ENCODE measurements at regions not wholly inside any gene's neighbourhood (a gene's known extent, or its start where the extent isn't known, plus 50 kb on each side); places are given as distances from the start of the nearest gene placed in this dataset.

DNA sequence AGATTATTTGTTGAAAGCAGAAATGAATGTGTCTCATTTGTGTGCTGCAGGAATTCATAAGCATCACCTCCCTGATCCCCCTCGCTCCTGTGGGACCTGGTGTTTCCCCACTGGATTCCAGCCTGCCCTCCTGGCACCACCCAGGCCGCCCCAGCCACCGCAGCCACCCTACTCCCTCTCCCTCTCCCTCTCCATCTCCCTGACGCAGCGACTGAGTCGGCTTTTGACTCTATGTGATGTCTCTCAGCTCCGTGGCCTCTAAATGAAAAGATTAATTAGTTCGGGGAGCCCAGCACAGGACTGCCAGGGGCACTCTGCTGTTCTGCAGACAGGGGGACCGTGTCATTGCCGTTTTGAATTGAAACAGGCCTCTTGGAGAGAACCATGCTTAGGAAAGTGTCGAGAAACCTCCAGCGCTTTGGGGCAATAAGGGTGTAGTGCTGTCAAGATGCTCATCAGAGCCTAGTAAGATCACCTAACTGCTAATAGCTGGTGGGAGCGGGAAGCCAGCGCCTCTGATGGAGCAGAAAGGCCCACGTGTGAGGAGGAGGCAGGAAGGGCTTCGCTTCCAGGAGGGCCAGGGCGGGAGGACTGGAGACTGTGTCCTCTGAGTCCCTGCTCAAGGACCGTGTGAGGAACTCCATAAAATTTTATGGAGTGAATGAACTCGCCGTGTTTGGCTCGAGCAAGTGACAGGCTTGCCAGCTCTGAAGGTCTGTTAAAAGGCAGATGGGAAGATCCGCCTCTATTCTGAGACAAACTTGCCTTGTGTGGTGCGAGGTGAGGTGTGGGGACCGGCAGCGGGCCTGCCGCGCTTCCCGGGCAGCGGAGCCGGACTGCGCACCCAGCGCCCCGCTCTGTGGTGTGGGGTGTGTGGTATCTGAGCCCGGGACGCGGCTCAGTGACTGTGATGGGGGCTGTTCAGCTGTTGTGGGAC lies 157.4 kb upstream of the C14orf180 start:
- no peak for DNase-seq
- Histone ChIP-seq H3K79me2 (ENCODE audit: control insufficient read depth, insufficient read depth, low read length) (no peaks in the 10 kb centered on the region), H2AFZ (ENCODE audit: insufficient read depth, low read depth, low read length, poor library complexity, severe bottlenecking) (no peak overlapping the region), H3K36me3 (replicated peaks in 1 of 2; ENCODE audit: control extremely low read depth in 1 of 2, control insufficient read depth in 1 of 2, extremely low read depth in 1 of 2, insufficient read depth in 2 of 2, low read length in 1 of 2) (no peaks in the 10 kb centered on the region), H3K4me3 (ENCODE audit: control extremely low read depth in 1 of 5, extremely low read depth in 1 of 5, insufficient read depth in 1 of 5, low read depth in 2 of 5, low read length in 4 of 5) (no peak overlapping the region), H3K4me1 (ENCODE audit: control insufficient read depth in 2 of 2, insufficient read depth in 2 of 2, low read length in 2 of 2) (no peaks in the 10 kb centered on the region), H3K4me2 (replicated peaks; ENCODE audit: low read depth, low read length, poor library complexity, severe bottlenecking) (no peak overlapping the region), H3K27me3 (replicated peaks in 1 of 4; ENCODE audit: control extremely low read depth in 1 of 4, control insufficient read depth in 3 of 4, insufficient read depth in 4 of 4, low read length in 3 of 4) (no peaks in the 10 kb centered on the region), H3K9me3 (ENCODE audit: control extremely low read depth in 1 of 3, control insufficient read depth in 2 of 3, insufficient read depth in 1 of 3, low read length in 2 of 3) (no peaks in the 10 kb centered on the region), H3K9ac (ENCODE audit: low read length) (no peak overlapping the region), H3K27ac (ENCODE audit: low read length in 2 of 2) (no peak overlapping the region), H4K20me1 (ENCODE audit: control insufficient read depth, insufficient read depth, low read length, poor library complexity, severe bottlenecking) (no peaks in the 10 kb centered on the region)
- ChIA-PET POLR2A (no interaction called here), CTCF (no interaction called here)
- 77% methylated on average over 26 of the region's 36 CpGs for WGBS (ENCODE audit: insufficient coverage)
- no peaks in the 10 kb centered on the region for H3K4me1 Mint-ChIP-seq
- H3K9me3 Mint-ChIP-seq (ENCODE audit: insufficient read depth) = no peaks in the 10 kb centered on the region
- ATAC-seq (ENCODE audit: low read depth) = no peak
- H3K27ac Mint-ChIP-seq = no peak overlapping the region
- no peak for TF ChIP-seq EZH2 (IDR thresholded peaks at IDR 0.05; ENCODE audit: borderline replicate concordance, insufficient read depth, low read depth, low read length, poor library complexity, severe bottlenecking)
- TF ChIP-seq, protein P1, sequence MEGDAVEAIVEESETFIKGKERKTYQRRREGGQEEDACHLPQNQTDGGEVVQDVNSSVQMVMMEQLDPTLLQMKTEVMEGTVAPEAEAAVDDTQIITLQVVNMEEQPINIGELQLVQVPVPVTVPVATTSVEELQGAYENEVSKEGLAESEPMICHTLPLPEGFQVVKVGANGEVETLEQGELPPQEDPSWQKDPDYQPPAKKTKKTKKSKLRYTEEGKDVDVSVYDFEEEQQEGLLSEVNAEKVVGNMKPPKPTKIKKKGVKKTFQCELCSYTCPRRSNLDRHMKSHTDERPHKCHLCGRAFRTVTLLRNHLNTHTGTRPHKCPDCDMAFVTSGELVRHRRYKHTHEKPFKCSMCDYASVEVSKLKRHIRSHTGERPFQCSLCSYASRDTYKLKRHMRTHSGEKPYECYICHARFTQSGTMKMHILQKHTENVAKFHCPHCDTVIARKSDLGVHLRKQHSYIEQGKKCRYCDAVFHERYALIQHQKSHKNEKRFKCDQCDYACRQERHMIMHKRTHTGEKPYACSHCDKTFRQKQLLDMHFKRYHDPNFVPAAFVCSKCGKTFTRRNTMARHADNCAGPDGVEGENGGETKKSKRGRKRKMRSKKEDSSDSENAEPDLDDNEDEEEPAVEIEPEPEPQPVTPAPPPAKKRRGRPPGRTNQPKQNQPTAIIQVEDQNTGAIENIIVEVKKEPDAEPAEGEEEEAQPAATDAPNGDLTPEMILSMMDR (IDR thresholded peaks at IDR 0.05) = no peak
- H3K4me3 Mint-ChIP-seq = no peak overlapping the region
- H3K27me3 Mint-ChIP-seq = peaks cover 6% of the 10 kb centered on the region
- intact Hi-C loops (cut with micrococcal nuclease) = no loop called here
